NCI-H1694 treated with DMSO at 0.1 percent for 48 hours (cell line): ENCODE measurements at regions not wholly inside any gene's neighbourhood (a gene's known extent, or its start where the extent isn't known, plus 50 kb on each side); places are given as distances from the start of the nearest gene placed in this dataset.
"Not testable (repeated sequence)": the region's sequence is repeated elsewhere in the genome, so short reads cannot be mapped to it uniquely, and the experiment has no call there.

Experiments
- DNase-seq: peaks from one replicate; lab custom pipeline; 2025; lab: John Stamatoyannopoulos, UW

DNA sequence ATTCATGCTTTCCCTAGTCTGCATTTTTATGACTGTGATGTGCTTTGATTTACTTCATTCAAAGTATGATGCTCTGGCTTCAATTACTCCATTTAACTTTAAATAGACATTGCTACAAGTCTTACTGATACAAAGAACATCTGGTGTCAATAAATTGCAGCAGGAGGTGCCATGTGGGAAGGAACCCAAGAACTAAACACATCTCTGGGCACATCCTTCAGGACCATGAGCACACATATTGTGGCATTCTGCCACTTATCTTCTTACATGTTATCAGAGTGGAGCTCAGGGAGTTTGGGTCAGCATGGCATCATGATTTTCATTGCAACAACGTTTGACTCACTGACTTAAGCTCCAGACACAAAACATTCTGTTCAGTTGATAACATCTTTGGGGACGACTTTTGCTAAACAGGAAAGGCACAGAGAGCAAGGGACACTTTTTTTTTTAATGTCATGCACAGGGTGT lies 227.0 kb downstream of the DKK1 start:
- no peak for DNase-seq

DNA sequence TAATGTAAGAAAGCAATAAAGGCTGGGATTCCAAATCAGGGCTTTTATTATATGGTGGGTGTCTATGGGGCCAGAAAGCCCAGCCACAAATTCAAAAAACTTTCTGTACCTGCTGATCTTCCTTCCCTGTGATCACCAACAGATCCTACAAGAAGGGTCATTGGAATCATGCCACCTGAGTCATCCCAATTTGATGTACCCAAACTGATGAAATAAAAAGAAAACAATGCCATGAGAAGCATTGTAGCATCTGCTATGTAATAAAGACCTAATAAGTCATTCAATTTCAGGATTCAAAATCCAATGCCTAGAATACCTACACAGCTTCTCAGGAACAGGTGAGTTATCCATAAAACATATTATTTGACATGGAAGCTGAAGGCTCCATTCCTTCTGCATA lies 228.8 kb downstream of the DKK1 start:
- DNase-seq, result no peak

DNA sequence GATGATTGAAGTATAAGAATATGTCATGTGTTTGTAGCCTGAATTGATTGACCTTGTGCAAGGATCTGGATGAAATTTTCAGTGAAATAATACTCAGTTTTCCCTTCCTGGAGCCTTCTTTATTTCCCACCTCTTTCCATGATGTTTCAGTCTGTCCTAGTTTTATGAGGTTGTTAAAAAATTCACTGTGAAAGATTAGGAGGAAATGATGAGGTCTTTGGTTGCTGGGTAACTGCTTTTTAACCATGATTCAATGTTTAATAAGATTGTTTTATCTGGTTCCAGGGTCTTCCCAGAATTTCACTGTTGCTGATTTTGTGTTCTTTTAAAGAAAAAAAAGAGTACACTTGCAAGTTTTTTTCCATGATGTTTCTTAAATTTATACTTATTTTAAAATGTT lies 221.5 kb downstream of the MBL2 start:
- DNase-seq, result no peak

DNA sequence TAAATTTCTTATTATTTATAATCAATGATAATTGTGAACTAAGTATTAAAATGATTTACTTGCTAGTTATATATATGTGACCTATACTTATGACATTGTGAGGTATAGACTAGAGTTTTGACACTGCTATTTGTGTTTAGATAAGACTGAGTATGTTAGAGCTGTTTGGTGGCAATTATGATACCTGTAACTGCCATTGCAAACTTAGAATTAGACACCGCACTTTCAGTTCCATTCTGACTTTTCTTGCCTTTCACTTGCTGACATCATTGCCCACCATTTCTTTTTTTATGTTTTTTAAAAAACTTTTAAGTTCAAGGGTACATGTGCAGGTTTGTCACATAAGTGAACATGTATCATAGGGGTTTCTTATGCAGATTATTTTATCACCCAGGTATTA lies 214.5 kb downstream of the MBL2 start:
- DNase-seq, result no peak

DNA sequence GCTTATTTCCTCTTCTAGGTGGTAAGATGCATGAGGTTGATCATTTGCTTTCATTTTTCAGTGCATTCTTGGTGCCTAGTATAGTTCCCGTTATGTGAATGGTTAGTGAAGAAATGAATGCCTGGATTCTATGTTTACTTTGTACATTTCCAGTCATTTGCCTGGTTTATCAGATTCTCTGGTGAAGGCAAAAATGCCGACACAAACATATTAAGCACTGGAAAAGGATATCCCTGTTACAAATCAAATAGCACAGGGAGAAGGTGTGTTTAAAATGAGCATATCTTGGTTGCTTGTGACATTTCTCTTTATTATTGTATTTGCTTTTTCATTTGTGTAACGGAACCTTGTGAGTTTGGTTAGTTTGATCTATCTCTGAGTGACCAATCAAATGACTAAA lies 211.3 kb downstream of the MBL2 start:
- DNase-seq, result no peak

DNA sequence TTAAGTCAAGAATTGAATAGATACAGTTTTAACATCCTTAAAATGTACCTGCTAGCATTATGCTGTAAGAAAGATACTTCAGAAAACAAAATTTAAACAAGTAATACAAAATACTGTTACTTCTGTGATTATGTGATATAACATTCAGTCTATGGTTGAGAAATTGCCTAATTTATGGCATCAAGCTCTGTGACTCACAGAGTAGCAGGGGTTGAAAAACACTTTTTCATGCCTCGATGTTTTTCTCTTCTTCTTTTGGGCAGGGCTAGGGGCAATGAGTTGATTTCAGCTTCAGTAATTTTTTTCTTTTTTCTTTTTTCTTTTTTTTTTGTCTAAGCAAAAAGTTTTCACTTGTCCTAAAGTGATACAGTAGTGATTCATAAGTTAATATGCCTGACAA lies 209.2 kb downstream of the MBL2 start:
- no peak for DNase-seq

DNA sequence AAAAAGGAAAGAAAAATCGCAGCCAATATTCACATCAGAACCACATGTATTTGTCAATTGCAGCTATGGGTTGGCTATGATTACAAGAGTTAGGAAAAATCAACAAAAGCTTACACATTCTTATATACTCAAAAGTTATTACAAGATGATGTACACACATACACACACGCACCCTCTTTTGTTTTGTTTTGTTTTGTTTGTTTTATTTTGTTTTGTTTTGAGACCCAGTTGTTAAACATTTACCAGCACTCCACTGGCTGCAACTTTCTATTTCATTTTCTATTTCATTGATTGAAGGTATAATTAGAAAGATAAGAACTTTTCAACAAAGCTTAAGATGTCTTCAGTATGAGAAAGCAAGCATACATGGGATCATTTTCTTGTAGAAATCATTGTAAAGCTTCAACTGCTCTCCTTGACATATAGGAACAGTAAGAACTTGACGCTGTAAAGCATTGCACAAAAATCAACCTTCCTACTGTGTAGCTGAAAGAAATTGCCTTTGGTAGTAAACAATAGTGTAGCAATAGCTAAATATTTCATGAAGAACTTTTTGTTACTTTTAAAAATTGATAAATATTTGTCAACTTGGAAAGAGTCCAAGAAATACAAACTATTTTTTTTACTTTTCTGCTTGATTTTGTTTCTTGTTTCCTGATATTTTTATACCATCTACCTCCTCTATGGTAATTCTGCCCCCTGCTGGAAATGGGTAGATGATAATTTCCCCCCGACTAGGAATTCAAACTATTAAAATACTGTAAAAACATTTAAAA lies 205.9 kb downstream of the MBL2 start:
- DNase-seq, result no peak

DNA sequence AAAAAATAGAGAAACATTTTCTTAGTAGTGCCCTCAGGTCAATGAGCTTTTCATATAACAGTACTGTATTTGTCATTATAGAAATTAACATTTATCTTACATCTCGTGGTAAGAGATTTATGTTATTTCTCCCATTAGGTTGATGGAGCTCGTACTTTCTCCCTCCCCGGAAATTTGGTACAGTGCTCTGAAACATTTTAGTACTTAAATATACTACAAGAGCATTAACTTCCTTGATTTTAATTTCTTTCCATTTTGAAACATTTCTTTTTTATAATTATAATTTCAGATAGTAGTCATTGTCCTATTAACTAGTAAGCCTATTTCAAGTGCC lies 205.4 kb downstream of the MBL2 start:
- no peak for DNase-seq

DNA sequence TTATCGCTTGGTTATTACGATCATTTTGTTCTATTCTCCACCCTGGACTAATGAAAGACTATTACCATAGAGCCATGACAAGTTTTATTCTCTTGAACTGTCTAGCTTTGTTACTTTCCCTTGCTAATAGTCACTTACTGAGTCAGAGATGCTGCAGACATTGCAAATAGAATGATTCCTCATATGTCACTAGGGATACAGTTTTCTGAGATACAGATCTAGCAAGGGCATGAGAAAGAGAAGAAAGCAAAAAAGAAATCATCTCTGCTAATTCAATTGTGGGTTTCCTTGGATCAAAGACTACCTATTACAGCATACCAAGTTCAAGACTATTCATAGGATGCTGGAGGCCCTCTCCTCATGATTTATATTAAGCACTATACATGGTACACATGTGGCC lies 204.3 kb downstream of the MBL2 start:
- no peak for DNase-seq

DNA sequence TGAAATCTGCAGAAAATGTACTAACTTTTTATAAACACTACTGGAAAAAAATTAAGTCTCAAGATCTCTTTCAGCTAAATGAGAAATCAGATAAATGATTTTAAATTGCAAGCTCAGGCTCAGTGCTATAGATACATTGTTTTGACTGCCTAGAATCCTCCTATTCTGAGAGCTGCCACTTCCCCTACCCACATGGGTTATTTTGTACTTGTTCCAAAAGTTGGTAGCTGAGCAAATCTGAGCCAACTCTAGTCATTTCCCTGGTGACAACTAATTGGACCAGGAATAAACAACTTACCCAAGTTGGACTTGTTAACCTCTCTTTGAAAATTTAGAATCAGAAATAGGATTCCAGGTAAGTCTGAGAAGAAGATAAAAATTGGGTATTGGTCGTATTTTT lies 202.1 kb downstream of the MBL2 start:
- DNase-seq, result no peak

DNA sequence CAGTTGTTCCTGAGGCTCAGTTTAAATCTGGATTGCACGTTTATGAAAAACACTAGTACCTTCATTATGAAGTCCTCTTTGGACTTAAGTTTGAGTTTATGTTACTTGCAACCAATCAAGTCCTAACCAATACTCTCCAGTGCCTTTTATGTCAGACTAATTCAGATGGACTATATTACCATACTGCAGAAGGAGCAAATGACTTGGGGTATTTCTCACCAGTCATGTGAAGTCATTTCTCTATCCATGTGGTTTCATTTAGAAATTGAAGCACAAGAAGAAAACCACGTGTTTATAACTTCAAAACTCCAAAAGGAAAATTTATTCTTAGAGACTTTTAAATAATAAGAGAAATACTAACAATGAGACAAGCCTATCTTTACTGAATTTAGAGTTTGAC lies 201.6 kb downstream of the MBL2 start:
- DNase-seq, result no peak

DNA sequence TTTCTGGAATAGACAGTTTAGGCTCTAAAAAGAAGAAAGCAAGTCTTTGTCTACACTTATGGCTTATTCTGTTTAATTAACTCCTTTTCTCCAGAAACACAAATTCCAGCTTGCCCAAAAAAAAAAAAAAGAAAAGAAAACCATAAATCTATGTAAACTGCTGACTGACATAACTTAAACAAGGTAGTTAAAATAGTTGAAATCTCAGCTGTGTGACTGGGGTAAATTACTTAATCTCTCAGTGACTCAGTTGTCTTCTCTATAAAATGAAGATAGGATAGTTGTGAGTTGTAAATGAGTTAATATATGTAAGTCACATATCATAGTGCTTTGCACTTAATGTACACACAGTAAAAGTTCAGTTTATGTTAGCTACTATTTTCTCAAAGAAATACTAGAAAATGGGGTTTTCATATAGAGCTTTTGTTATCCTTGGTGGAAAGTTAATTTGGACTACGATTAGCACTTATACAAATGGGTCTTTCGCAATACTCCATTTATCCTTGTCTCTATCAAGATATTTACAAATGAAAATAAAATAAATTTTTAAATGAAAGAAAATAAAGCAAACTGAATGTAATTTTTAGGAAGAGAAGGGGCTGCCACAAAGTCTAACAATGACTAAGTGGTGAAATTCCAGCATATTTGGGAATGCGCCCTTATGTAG lies 200.9 kb downstream of the MBL2 start:
- DNase-seq, result no peak

DNA sequence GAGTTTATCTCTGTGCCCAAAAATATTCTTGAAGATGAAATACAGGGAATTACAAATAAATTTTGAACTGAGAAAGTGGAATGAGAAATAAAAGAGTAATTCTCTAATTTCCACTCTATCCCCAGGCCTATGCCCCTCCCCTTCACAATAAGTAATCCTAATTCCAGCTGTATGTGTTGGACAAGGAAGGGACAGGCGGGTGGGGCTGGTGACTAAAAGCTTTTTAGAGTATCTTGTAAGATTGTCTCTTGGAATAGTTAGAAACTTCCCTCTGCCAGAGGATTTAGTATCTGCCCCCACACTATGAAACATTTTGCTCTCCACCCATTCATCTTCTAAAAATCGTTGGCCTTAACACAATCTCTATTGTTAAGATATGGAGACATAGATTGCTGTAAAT lies 199.2 kb downstream of the MBL2 start:
- no peak for DNase-seq

DNA sequence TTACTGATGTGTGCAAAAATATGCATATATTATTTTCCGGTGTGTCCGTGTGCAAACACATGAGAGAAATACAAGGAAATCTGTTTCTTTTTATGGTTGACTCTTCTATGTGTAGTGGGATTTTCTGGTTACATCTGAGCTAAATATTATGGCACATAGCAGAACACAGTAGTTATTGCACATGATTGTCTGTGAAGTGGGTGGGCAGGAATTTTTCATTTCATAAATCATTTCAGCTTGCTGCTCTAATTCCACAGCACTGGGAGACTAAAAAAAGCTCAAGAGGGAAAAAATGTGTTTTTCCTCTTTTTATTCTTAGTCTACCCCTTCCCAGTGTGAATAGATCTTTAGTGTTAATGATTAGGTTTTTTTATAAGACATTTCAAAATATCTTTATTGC lies 197.9 kb downstream of the MBL2 start:
- no peak for DNase-seq

DNA sequence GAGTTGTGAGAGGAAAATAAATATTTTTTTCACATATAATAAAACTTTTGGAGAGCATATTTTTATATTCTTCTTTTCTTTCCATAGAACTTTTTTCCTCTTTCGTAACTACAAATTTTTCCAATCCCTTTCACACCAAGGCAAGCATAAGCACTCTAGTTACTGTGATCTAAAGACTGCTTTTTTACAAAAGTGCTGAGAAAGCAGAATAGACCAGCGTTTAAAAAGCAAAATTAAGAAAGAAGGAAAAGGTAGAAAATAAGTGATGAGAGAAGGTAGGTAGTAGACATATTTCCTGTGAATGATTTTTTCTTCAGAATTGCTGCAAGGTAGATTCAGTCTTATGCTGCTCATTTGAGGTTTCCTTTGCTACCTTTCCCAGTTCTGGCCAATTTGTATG lies 195.5 kb downstream of the MBL2 start:
- DNase-seq, result no peak

DNA sequence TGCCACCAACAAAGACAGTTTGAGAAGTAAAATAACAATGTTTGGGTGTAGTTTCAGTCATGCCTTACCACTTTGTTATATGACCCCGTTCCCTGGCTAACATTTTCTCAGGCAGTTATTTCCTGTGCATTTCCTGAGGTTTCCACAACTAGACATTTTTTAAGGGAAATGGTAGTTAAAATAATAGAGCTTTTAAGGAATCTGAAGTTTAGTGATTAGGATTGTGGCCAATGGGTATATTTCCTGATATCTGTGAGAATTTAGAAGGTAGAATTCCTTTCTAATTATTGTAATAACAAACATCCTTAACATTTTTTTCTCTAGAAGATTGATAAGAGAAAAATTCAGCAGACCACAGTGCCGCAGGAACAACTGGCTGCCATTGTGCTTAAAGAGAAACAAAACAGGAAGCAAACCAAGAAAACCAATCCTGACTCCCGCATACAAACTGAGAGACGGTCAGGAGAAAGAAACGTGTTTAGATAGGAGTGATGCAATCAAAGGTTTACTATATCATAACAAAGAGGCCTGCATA lies 193.6 kb downstream of the MBL2 start:
- no peak for DNase-seq

DNA sequence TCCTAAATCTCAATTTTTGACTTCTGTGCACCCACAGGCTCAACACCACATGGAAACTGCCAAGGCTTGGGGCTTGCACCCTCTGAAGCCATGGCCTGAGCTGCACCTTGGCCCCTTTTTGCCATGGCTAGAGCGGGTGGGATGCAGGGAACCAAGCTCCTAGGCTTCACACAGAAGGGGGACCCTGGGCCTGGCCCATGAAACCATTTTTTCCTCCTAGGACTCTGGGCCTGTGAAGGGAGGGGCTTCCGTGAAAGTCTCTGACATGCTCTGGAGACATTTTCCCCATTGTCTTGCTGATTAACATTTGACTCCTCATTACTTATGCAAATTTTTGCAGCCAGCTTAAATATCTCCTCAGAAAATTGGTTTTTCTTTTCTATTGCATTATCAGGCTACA lies 190.9 kb downstream of the MBL2 start:
- not testable (repeated sequence) for DNase-seq

DNA sequence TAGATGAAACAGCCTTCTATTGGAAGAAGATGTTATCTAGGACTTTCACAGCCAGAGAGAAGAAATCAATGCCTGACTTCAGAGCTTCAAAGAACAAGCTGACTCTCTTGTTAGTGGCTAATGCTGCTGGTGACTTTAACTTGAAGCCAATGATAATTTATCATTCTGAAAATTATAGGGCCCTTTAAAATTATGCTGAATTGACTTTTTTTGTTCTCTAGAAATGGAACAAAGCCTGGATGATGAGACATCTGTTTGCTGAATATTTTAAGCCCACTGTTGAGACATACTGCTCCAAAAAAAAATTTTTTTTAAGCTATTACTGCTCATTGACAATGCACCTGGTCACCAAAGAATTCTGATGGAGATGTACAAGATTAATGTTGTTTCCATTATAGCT lies 189.2 kb downstream of the MBL2 start:
- DNase-seq, result no peak

DNA sequence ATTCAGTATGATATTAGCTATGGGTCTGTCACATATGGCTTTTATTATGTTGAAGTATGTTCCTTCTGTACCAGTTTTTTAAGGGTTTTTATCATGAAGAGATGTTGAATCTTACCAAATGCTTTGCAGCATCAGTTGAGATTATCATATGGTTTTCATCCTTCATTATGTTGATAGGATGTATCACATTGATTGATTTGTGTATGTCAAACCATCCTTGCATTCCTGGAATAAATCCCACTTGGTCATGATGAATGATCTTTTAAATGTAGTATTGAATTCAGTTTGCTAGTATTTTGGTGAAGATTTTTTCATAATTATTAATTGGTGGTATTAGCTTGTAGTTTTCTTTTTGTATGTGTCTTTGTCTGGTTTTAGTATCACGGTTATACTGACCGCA lies 185.9 kb downstream of the MBL2 start:
- DNase-seq, result no peak

DNA sequence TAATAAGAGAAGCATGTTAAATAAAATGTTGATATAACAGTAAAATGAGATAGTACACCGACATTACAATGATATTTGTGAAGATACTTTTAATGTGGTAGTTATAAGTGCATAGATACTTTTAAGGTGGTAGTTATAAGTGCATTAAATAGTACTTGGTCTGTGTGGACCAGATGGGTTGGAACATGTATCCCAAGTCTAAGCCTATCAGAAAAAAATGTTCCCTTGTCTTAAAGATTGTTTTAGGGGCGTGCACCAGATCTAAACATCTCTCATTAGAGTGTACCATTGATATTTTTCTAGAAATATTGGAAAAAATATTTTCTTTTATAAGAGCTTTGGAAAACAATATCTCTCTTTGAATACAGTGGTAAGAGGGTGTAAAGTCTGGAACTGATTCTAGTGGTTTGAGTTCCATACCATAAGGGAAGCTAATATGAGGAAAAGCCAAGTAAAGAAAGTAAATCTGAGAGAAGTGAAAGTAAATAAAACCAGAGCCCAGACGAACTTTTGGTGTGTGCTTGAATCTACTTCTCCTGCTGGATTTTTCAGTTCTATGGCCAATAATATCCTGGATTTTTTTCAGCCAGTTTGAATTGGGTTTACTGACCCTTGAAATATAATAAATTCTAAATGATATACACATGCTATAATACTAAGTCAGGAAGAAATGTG lies 175.3 kb downstream of the MBL2 start:
- no peak for DNase-seq

DNA sequence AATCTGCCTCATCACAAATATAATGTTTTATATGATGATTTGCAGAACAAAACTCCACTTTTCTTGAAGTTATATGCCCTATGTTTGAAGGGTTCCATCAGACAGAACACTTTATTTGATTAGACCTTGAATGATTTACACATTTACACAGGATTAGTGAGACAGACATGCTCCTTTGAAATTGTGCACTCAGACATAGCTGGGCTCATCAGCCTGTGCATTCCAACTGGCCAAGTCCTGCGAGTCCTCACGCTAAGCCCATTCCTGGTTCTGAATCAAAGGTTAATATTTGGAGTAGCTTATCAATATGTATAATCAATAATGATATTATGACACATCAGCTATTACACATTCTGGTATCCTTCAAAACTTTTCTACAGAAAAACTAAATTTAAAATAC lies 173.6 kb downstream of the MBL2 start:
- no peak for DNase-seq

DNA sequence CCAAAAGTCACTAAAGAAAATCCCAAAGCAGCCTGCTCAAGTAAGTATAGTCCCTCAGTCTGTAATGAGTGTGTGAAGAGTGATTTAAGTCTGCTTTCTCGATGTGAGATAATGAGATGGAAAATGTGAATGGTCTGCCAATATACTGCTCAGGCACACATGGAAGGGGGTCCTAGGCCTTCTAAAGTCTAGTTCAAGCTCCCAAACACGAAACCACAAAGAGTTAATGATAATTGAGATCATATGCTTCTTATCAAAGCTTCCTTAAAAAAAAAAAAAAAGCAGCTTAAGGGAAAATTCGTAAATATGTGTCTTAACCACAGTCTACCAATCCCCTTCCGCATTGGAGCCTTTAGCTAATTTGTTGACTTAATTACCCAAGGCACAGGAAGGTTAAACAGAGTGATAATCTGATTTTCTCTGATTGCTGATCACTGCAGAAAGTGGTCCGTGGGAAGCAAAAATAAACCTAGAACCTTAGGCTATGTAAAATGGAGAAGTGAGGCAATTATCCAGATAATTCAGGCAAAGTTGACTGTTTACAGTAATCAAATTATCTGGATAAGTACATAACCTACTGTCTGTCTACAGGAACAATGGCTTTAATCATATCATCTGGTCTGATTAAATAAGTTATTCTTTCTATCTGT lies 172.9 kb downstream of the MBL2 start:
- no peak for DNase-seq

DNA sequence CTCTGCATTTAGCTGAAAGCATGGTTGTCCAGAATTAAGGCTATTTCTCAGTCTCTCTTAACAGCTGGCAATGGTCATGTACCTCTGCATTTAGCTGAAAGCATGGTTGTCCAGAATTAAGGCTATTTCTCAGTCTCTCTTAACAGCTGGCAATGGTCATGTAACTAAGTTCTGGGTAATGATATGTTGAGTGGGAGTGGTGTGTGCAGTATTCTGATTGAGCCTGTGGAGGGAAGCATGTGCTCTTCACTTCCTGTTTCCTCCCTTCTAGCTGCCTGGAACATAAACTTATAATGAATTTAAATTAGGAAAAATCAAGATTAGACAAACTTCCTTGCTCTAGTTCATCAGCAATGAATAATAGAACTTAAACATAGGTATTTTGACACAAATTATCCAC lies 168.5 kb downstream of the MBL2 start:
- not testable (repeated sequence) for DNase-seq
